Body of pancreas (tissue), 4 donors: ENCODE measurements at regions not wholly inside any gene's neighbourhood (a gene's known extent, or its start where the extent isn't known, plus 50 kb on each side); places are given as distances from the start of the nearest gene placed in this dataset.

Source experiments
- POLR2A ChIP-seq, 3 donors: fragments of 450-650 bp; IDR thresholded peaks; one replicate each; pipeline ENCODE4 v1.6.1; 2016; ENCODE audit warnings: antibody characterized with exemption in 3 of 3, mild to moderate bottlenecking in 2 of 3
- TF ChIP-seq, protein P1 (sequence below), 7 experiments: fragments of 450-650 bp in 4 of 7; fragments of 200-600 bp in 3 of 7; sonication (generic) in 3 of 7; IDR thresholded peaks; one replicate each; pipeline ENCODE4 v1.5.1; 2016 to 2019; ENCODE audit warnings: antibody characterized with exemption in 7 of 7

DNA sequence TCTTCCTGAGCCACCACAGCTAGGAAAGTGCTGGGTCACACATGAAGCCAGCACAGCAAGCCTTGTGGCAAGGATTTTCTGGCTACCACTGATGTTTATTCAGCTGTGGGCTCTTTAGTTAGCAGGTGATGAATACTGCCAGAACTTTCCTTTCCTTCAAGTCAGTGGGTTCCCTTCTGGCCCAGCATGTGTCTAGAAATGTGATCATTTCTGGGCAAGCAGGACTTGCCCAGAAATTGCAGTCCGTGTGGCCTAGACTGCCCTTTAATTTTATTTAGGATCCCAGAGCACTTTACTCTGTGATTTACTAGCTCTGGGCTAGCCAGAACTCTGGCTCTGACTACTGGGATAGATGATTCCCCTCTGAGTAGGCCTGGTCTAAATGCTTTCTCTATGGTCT lies 397.5 kb downstream of the ZIC4 start:
- TF ChIP-seq, protein P1, sequence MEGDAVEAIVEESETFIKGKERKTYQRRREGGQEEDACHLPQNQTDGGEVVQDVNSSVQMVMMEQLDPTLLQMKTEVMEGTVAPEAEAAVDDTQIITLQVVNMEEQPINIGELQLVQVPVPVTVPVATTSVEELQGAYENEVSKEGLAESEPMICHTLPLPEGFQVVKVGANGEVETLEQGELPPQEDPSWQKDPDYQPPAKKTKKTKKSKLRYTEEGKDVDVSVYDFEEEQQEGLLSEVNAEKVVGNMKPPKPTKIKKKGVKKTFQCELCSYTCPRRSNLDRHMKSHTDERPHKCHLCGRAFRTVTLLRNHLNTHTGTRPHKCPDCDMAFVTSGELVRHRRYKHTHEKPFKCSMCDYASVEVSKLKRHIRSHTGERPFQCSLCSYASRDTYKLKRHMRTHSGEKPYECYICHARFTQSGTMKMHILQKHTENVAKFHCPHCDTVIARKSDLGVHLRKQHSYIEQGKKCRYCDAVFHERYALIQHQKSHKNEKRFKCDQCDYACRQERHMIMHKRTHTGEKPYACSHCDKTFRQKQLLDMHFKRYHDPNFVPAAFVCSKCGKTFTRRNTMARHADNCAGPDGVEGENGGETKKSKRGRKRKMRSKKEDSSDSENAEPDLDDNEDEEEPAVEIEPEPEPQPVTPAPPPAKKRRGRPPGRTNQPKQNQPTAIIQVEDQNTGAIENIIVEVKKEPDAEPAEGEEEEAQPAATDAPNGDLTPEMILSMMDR (IDR thresholded peaks at IDR 0.05): no peak
- no peak for TF ChIP-seq POLR2A (IDR thresholded peaks at IDR 0.05)
